Activated T-cell treated with anti-CD3 and anti-CD28 coated beads, Interleukin-2, amount 50 U/mL, for 48 hours (primary cell): ENCODE measurements at regions not wholly inside any gene's neighbourhood (a gene's known extent, or its start where the extent isn't known, plus 50 kb on each side); places are given as distances from the start of the nearest gene placed in this dataset.

Experiments used
- DNase-seq, 2 experiments: peaks; one replicate each; pipeline ENCODE4 v3.0.0-alpha.2; 2020

GRCh38 chrX:128165884-128166408, 113.7 kb upstream of the ACTRT1 start:
- no peak for DNase-seq

- no peak for DNase-seq
Measured at GRCh38 chrX:128156204-128156603, 104.0 kb upstream of the ACTRT1 start.

- DNase-seq = no peak
Measured at GRCh38 chrX:128142745-128143144, 90.5 kb upstream of the ACTRT1 start.

- no peak for DNase-seq
Measured at GRCh38 chrX:128106630-128107029, 54.4 kb upstream of the ACTRT1 start.

- no peak for DNase-seq
Measured at GRCh38 chrX:128105659-128106058, 53.5 kb upstream of the ACTRT1 start.
